Prostate gland (tissue), 2 donors: ENCODE measurements at regions not wholly inside any gene's neighbourhood (a gene's known extent, or its start where the extent isn't known, plus 50 kb on each side); places are given as distances from the start of the nearest gene placed in this dataset.

Experiments
- DNase-seq: peaks from one replicate; pipeline ENCODE4 v3.0.0-alpha.2; 2019; ENCODE audit warnings: low spot score
- H3K27ac ChIP-seq, 2 donors: fragments of 200-600 bp; sonication (generic); 2 replicates each; pipeline ENCODE4 v1.5.1; 2017 to 2019
- H3K27me3 ChIP-seq: fragments of 200-600 bp; sonication (generic); replicated peaks from 2 replicates; pipeline ENCODE4 v1.5.1; 2019; ENCODE audit not compliant: insufficient read depth
- H3K36me3 ChIP-seq, 2 donors: fragments of 200-600 bp; sonication (generic); 1 replicate in 1 of 2; 2 replicates in 1 of 2; pipeline versions ENCODE4 v1.5.1 to v1.8.1; 2017 to 2019
- H3K4me1 ChIP-seq: fragments of 200-600 bp; sonication (generic); replicated peaks from 2 replicates; pipeline ENCODE4 v1.5.1; 2019
- H3K4me3 ChIP-seq, 2 donors: fragments of 200-600 bp; sonication (generic); 2 replicates each; pipeline ENCODE4 v1.5.1; 2017 to 2019
- H3K9me3 ChIP-seq: fragments of 200-600 bp; sonication (generic); 2 replicates; pipeline ENCODE4 v1.5.1; 2017
- POLR2A ChIP-seq: fragments of 450-650 bp; IDR thresholded peaks from one replicate; pipeline ENCODE4 v1.6.1; 2016; ENCODE audit warnings: antibody characterized with exemption, mild to moderate bottlenecking
- POLR2AphosphoS5 ChIP-seq: sonication (generic); formaldehyde crosslinking; IDR thresholded peaks from one replicate; pipeline ENCODE4 v1.6.1; 2017; ENCODE audit warnings: antibody characterized with exemption
- WGBS: methylation state at CpG from one replicate; pipeline ENCODE4 v1.1.5; 2018; 5-methylcytosine and 5-hydroxymethylcytosine counted together
- intact Hi-C: fragments of 100-400 bp; cut with DNase I; formaldehyde crosslinking; loops from one replicate; pipeline ENCODE4 v1.14.2; 2022
- TF ChIP-seq, protein P1 (sequence below), 4 experiments: fragments of 200-600 bp in 2 of 4; fragments of 450-650 bp in 2 of 4; sonication (generic) in 2 of 4; IDR thresholded peaks; 1 replicate in 3 of 4; 2 replicates in 1 of 4; pipeline ENCODE4 v1.5.1; 2016 to 2019; ENCODE audit warnings: antibody characterized with exemption in 4 of 4, mild to moderate bottlenecking in 2 of 4, moderate library complexity in 2 of 4

DNA sequence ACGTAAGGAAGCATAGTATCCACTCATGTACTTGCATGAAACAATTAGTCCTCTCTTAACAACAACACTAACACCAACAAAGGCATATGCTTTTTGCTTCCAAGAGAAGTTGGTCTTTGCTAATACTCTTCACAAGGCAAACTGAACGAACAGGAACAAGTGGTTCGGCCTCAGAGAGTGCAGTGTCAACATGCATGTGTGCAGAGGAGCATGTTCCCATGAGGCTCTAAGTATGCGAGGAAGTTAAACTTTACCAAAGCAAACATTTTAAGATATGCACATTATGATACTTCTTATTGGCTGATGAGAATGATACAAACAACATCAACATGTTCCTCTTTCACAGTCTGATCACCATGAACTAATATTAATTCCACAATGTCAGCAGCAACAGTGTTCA is 285.3 kb upstream of the IRX5 start:
- intact Hi-C loops, result no loop called here
- TF ChIP-seq, protein P1, sequence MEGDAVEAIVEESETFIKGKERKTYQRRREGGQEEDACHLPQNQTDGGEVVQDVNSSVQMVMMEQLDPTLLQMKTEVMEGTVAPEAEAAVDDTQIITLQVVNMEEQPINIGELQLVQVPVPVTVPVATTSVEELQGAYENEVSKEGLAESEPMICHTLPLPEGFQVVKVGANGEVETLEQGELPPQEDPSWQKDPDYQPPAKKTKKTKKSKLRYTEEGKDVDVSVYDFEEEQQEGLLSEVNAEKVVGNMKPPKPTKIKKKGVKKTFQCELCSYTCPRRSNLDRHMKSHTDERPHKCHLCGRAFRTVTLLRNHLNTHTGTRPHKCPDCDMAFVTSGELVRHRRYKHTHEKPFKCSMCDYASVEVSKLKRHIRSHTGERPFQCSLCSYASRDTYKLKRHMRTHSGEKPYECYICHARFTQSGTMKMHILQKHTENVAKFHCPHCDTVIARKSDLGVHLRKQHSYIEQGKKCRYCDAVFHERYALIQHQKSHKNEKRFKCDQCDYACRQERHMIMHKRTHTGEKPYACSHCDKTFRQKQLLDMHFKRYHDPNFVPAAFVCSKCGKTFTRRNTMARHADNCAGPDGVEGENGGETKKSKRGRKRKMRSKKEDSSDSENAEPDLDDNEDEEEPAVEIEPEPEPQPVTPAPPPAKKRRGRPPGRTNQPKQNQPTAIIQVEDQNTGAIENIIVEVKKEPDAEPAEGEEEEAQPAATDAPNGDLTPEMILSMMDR (IDR thresholded peaks at IDR 0.05), result no peak
- peak; percentile 92 for TF ChIP-seq POLR2AphosphoS5
- no peak overlapping the region for H3K4me3 ChIP-seq
- DNase-seq, result peak; percentile 76
- 49% methylated on average over 4 of the region's 4 CpGs for WGBS
- no peaks in the 10 kb centered on the region for H3K9me3 ChIP-seq
- no peaks in the 10 kb centered on the region for H3K36me3 ChIP-seq
- H3K27ac ChIP-seq, result peak overlapping the region; percentile 17 to 43
- no peaks in the 10 kb centered on the region for H3K4me1 ChIP-seq
- no peaks in the 10 kb centered on the region for H3K27me3 ChIP-seq

DNA sequence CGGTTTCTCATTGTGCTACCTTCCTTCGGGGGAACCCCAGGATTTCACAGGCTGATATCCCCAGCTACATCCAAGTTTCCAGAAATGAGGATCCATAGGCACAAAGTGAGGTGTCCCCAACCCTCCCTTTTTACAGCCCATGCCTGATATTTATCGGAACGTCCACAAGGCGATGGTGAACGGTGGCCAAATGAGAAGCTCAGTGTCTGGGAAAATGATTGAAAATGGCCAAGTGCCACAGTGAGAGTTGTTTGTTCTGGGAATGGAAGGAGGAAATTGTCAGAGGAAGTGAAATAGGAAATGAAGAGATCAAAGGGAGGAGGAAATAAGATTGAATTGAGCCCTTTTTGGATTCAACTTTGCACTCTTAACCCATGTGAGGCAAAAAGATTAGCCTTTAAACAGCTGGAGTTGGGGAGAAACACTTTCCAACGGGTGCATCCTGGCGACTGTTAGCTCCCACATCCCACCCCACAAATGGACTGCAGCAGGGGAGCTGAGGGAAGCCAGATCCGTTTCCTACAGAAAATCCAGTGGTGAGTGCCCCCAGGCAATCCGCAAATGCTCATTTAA is 294.4 kb upstream of the IRX5 start:
- Histone ChIP-seq H3K27ac (no peak overlapping the region), H3K9me3 (no peaks in the 10 kb centered on the region), H3K4me3 (no peak overlapping the region), H3K36me3 (no peaks in the 10 kb centered on the region), H3K27me3 (no peaks in the 10 kb centered on the region), H3K4me1 (no peaks in the 10 kb centered on the region)
- DNase-seq, result no peak
- TF ChIP-seq, protein P1 (IDR thresholded peaks at IDR 0.05), result no peak
- TF ChIP-seq POLR2AphosphoS5, result no peak
- TF ChIP-seq POLR2A, result no peak
- intact Hi-C loops, result no loop called here
- WGBS, result 79% methylated on average over 10 of the region's 10 CpGs

DNA sequence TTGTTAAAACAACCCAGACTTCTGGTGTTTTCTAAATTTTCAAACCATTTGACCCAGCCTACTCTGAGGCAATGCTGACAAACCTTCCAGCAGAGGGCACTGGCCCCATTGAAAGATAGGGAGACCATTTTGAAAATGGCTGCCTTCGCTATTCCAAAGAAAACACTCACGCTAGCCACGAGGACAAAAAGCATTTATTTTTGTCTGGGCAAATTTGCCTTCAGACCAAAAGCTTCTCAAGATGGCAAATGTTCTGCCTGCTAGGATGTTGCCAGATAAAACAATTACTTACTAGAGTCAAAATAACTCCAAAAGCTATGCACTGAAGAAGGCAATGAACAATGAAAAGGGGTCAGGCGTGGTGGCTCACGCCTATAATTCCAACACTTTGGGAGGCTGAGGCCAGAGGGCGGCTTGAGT is 296.7 kb upstream of the IRX5 start:
- no peaks in the 10 kb centered on the region for H3K4me1 ChIP-seq
- H3K27ac ChIP-seq, result no peak overlapping the region
- intact Hi-C loops, result no loop called here
- no peaks in the 10 kb centered on the region for H3K36me3 ChIP-seq
- TF ChIP-seq POLR2A (no peak), POLR2AphosphoS5 (peak; percentile 50)
- TF ChIP-seq, protein P1 (IDR thresholded peaks at IDR 0.05), result peak in 3 of 4 experiments; percentile 34 to 56 (median 38)
- WGBS, result 73% methylated on average over 6 of the region's 6 CpGs
- H3K27me3 ChIP-seq, result no peaks in the 10 kb centered on the region
- DNase-seq, result peak; percentile 17
- no peak overlapping the region for H3K4me3 ChIP-seq
- H3K9me3 ChIP-seq, result no peaks in the 10 kb centered on the region

DNA sequence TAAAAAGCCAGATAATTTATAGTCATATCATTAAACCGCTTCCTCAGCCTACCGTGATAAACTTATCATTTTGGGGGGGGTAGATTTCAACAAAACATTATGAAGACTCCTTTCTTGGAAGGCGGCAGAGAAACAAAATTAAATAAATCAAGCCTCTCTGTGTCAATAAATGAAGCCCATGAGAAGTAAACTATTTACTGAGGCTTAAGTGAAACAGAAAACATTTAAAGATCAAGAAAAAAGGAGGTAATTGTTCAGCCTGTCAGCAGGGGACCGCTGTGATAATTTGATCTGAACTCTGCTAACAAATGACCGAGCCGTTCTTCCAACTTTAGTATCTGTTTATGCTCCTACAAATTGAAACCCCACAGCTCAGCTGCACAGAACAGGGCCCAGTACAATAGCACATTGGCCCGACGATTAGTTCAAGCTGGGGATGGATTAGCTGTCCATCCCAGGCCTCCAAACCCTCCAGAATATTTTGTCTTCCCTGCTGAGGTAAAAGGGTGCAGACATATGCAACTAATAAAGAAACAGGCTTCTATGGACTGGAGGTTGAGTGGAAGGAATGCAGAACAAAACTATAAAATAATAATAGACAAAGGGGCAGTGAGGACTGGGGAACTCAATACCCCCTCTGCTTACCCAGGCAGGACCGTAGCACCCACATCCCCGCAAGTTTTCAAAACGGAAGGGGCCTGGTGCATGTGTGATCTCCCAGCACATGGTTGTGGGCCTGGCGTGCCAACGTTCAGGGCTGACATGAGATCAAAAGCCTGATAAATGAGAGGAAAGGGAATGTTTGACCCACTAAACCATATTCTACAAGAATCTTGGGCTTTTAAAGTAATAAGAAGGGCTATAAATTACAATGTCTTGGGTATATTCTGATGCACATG is 298.1 kb upstream of the IRX5 start:
- DNase-seq, result no peak
- TF ChIP-seq POLR2A (no peak), POLR2AphosphoS5 (no peak)
- TF ChIP-seq, protein P1 (IDR thresholded peaks at IDR 0.05), result no peak

More for the DNA sequence above, 298.1 kb upstream of the IRX5 start:
- intact Hi-C loops, result no loop called here
- no peaks in the 10 kb centered on the region for H3K27me3 ChIP-seq
- no peak overlapping the region for H3K4me3 ChIP-seq
- H3K27ac ChIP-seq, result no peak overlapping the region
- H3K36me3 ChIP-seq, result no peaks in the 10 kb centered on the region
- no peaks in the 10 kb centered on the region for H3K4me1 ChIP-seq
- 60% methylated on average over 13 of the region's 13 CpGs for WGBS
- no peaks in the 10 kb centered on the region for H3K9me3 ChIP-seq
